HG02763 (cell line): ENCODE measurements at regions not wholly inside any gene's neighbourhood (a gene's known extent, or its start where the extent isn't known, plus 50 kb on each side); places are given as distances from the start of the nearest gene placed in this dataset.

Experiments
- ATAC-seq: cut with Tn5 transposase; IDR thresholded peaks from one replicate; pipeline ENCODE4 v1.9.1; 2021; ENCODE audit warnings: mild to moderate bottlenecking, moderate library complexity; ENCODE audit not compliant: unreplicated experiment

- no peak for ATAC-seq
Measured at GRCh38 chr13:61765181-61765742, 349.6 kb upstream of the PCDH20 start.

DNA sequence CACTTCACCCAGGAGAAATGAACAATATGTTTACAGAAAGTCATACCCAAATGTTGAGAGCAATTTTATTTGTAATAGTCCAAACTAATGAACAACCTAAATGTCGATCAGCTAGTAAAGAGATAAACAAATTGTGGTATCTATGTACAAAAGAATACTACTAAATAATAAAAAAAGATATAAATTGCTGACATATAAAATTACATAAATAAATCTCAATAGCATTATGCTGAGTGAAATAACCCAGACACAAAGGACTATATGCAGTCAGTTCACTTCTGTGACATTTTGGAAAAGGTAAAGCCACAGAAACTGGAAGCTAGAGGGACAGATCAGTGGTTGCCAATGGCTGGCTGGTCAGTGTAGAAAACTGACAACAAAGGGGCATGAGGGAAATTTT lies 346.0 kb upstream of the PCDH20 start:
- ATAC-seq = no peak

GRCh38 chr13:61760102-61760501 lies 344.5 kb upstream of the PCDH20 start:
- ATAC-seq = no peak

DNA sequence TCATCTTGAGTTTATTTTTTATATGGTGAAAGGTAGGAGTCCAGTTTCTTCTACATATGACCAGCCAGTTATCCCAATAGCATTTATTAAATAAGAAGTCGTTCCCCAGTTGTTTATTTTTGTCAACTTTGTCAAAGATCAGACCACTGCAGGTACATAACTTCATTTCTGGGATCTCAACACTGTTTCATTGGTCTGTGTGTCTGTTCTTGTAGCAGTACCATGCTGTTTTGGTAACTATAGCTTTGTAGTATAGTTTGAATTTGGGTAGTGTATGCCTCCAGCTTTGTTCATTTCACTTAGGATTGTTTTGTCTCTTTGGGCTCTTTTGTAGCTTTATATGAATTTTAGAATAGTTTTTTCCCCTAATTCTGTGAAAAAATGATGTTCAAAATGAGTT lies 340.4 kb upstream of the PCDH20 start:
- ATAC-seq = no peak

- no peak for ATAC-seq
Measured at GRCh38 chr13:61751039-61751438, 335.4 kb upstream of the PCDH20 start.

DNA sequence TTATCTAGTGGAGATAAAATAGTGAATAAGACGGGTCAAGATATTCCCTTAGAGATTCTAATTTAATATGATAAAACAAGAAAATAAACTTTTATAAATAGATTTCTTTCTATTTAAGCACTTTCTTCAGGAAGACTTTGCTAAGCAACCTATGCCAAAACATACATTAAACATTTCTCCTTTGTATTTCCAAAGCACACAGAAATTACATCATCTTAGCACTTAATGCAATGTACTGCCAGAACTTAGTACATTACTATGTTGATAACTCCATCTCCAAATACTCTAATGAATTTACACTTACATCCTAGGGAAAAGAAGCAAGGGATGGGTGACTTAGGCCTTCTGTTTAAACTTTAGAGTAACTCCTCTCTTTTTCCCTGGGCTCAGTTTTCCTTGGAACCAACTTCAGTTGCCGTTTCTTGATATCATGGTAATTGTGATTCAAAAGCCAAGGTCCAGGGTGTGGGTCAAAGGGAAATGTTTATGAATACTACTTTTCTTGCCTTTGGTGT lies 322.6 kb upstream of the PCDH20 start:
- ATAC-seq = no peak

DNA sequence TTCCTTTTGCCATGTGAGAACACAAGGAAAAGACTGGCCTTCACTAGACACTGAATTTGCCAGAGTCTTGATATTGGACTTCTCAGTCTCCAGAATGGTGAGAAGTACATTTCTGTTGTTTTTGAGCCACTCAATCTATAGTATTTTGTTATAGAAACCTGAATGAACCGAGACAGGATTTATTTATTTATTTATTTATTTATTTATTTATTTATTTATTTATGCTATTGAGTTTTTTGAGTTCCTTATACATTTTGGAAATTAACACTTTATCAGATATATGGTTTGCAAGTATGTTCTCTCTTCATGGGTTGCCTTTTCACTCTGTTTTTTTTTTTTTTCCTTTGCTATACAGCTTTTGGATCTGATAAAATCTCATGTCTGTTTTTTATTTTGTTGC lies 319.0 kb upstream of the PCDH20 start:
- ATAC-seq = no peak

DNA sequence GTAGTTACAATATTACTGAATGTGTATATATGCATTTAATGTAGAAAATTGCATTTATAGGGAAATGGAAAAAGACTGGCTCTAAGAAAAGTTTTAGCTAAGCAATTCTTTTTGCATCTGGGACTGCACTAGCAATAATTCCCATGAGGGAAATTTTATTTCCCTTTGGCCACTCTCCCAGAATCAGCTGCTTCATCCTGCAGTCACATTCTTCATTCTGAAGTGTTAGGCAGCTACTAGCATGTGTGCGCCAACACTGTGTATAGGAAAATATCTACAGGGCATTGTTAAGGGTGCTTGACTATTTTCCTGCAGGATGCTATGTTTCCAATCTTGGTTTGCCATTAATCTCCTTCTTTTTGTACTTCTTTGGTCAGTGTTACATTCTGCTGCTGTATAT lies 312.8 kb upstream of the PCDH20 start:
- no peak for ATAC-seq

- no peak for ATAC-seq
Measured at GRCh38 chr13:61727767-61728166, 312.1 kb upstream of the PCDH20 start.

- ATAC-seq = no peak
Measured at GRCh38 chr13:61725806-61726205, 310.2 kb upstream of the PCDH20 start.

DNA sequence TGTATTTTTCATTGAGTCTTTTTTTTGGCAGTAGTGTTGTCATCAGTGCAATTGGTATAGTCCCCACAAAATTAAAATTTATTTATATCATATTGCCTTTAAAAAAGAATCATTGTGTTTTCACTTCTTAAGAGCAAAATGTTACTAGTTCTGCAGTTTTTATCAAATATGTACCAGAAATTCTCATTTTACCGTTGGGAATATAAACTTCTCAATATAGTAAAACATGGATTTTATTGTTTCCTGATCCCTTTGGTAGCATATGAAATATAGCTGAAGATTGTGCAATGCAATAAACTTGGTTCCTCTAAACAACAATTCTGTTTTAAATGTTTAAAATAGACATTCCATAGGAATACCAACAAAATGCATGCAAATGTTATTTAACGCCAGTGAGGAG lies 306.5 kb upstream of the PCDH20 start:
- no peak for ATAC-seq

DNA sequence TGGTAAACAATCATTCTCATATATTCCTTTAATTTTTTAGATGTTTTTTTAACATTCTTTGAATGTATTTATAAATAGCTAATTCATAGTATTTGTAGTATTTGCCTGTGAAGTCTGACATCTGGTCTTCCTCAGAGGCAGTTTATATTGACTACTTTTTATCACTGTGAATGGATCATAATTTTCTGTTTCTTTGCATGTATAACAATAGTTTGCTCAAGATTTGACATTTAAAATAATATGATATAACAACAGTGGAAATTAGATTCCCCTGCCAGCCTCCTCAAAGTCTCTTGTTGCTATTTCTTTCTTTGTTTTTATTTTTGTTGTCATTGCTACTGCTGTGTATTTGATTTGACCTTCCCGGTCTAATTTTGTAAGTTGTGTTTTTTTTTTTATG lies 297.0 kb upstream of the PCDH20 start:
- no peak for ATAC-seq

GRCh38 chr13:61709258-61709657 lies 293.6 kb upstream of the PCDH20 start:
- ATAC-seq = no peak

- ATAC-seq = no peak
Measured at GRCh38 chr13:61706899-61707298, 291.2 kb upstream of the PCDH20 start.

GRCh38 chr13:61700620-61701019 lies 285.0 kb upstream of the PCDH20 start:
- no peak for ATAC-seq

GRCh38 chr13:61700181-61700580 lies 284.5 kb upstream of the PCDH20 start:
- ATAC-seq = no peak

DNA sequence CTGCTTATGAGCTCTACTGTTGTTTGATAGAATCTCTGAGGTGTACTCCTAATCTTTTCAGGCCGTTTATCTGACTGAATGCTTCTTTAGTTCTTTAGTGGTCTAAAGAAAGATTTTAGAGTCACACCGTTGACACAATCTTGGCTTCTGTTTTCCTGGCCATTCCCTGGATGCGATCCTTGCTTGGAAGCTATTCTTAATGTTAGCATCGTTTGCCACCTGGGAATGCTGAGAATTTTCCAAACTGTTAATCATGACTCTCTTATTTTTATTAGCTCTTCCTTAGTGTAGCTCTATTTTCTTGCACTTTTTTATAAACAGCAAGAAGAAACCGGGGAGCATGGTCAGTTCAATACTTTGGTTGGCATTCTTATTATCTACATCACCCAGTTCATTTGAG lies 281.0 kb upstream of the PCDH20 start:
- no peak for ATAC-seq

GRCh38 chr13:61695147-61695546 lies 279.5 kb upstream of the PCDH20 start:
- no peak for ATAC-seq

- ATAC-seq = no peak
Measured at GRCh38 chr13:61692691-61693090, 277.0 kb upstream of the PCDH20 start.

GRCh38 chr13:61685682-61686012 lies 270.0 kb upstream of the PCDH20 start:
- no peak for ATAC-seq

DNA sequence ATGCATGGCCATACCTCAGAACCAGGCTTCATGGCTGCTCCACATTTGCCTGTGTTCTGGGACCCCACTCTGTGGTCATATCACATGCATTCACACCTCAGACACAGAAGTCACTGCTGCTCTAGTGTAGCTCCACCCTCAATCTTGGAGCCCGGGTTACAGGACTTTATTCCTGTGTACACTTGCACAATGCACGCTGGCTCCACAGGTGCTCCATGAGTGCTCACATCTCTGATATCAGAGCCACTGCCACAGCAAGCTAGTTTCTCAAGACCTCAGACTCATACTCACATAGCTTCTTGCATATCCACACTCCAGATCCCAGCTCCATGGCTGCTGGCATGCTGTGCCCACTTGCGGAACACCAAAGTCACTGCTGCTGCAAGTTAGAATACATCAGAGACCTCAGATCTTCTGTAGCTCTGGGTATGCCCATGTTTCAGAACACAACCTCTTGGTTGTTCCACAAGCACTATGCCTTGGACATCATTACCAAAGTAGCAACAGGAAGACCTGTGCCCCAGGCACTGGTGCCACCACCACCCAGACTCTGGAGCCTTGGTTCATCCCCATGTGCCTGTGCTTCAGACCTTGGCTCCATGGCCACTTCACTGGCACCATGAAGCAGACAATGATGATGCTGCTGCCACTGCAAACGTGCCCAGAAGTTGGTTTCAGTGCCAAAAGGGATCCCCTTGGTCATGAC lies 269.5 kb upstream of the PCDH20 start:
- ATAC-seq = no peak

GRCh38 chr13:61672756-61673155 lies 257.1 kb upstream of the PCDH20 start:
- no peak for ATAC-seq
